T-helper 2 cell treated with Interferon-gamma antibody and Interleukin-4, amounts not matched to agents 100 ng/mL and 5 ng/mL, for 36 hours (primary cell): ENCODE measurements at regions not wholly inside any gene's neighbourhood (a gene's known extent, or its start where the extent isn't known, plus 50 kb on each side); places are given as distances from the start of the nearest gene placed in this dataset.
"Not testable (repeated sequence)": the region's sequence is repeated elsewhere in the genome, so short reads cannot be mapped to it uniquely, and the experiment has no call there.

Experiments used
- intact Hi-C: fragments of 100-400 bp; cut with micrococcal nuclease; formaldehyde crosslinking; loops from one replicate; pipeline ENCODE4 v1.15.1; 2023

- intact Hi-C loops = no loop called here
Measured at GRCh38 chr5:102049517-102049916, 246.6 kb downstream of the SLCO4C1 start.

- intact Hi-C loops = no loop called here
Measured at GRCh38 chr5:102048940-102049339, 247.1 kb downstream of the SLCO4C1 start.

GRCh38 chr5:102047073-102047472, 249.0 kb downstream of the SLCO4C1 start:
- intact Hi-C loops = not testable (repeated sequence)

- intact Hi-C loops = no loop called here
Measured at GRCh38 chr5:102040326-102040725, 255.8 kb downstream of the SLCO4C1 start.

- intact Hi-C loops = no loop called here
Measured at GRCh38 chr5:102036927-102037326, 259.2 kb downstream of the SLCO4C1 start.

GRCh38 chr5:102031711-102032110, 264.4 kb downstream of the SLCO4C1 start:
- intact Hi-C loops = no loop called here

GRCh38 chr5:102018690-102019089, 277.4 kb downstream of the SLCO4C1 start:
- intact Hi-C loops = no loop called here

GRCh38 chr5:102018279-102018678, 277.8 kb downstream of the SLCO4C1 start:
- intact Hi-C loops = no loop called here

GRCh38 chr5:102014371-102014770, 281.7 kb downstream of the SLCO4C1 start:
- intact Hi-C loops = no loop called here

- intact Hi-C loops = no loop called here
Measured at GRCh38 chr5:102010644-102011043, 285.4 kb downstream of the SLCO4C1 start.

GRCh38 chr5:101997235-101997634, 298.8 kb downstream of the SLCO4C1 start:
- intact Hi-C loops = no loop called here

- intact Hi-C loops = no loop called here
Measured at GRCh38 chr5:101995585-101995984, 300.5 kb downstream of the SLCO4C1 start.

GRCh38 chr5:101991486-101991885, 304.6 kb downstream of the SLCO4C1 start:
- intact Hi-C loops = no loop called here

- intact Hi-C loops = no loop called here
Measured at GRCh38 chr5:101989659-101990058, 306.4 kb downstream of the SLCO4C1 start.

- intact Hi-C loops = loop anchor here (1.0 kb wide), 1 partner anchor 36 kb away; no protein-coding TSS in a partner anchor
Measured at GRCh38 chr5:101977729-101978345, 318.2 kb downstream of the SLCO4C1 start.

GRCh38 chr5:101976933-101977332, 319.2 kb downstream of the SLCO4C1 start:
- intact Hi-C loops = loop anchor here (1.0 kb wide), 1 partner anchor 35 kb away; no protein-coding TSS in a partner anchor

GRCh38 chr5:101969742-101970141, 326.3 kb downstream of the SLCO4C1 start:
- intact Hi-C loops = no loop called here

GRCh38 chr5:101966476-101966875, 329.6 kb downstream of the SLCO4C1 start:
- intact Hi-C loops = no loop called here

- intact Hi-C loops = no loop called here
Measured at GRCh38 chr5:101955891-101956290, 340.2 kb downstream of the SLCO4C1 start.

GRCh38 chr5:101950019-101950418, 346.1 kb downstream of the SLCO4C1 start:
- intact Hi-C loops = no loop called here

GRCh38 chr5:101948615-101949014, 347.5 kb downstream of the SLCO4C1 start:
- intact Hi-C loops = no loop called here

GRCh38 chr5:101943784-101944183, 352.3 kb downstream of the SLCO4C1 start:
- intact Hi-C loops = loop anchor here (5.0 kb wide), 1 partner anchor 564 kb away; no protein-coding TSS in a partner anchor

GRCh38 chr5:101942321-101942882, 353.7 kb downstream of the SLCO4C1 start:
- intact Hi-C loops = loop anchor here (1.0 to 5.0 kb wide), 4 partner anchors 35 to 565 kb away; no protein-coding TSS in a partner anchor
